Keratinocyte (primary cell): ENCODE measurements at regions not wholly inside any gene's neighbourhood (a gene's known extent, or its start where the extent isn't known, plus 50 kb on each side); places are given as distances from the start of the nearest gene placed in this dataset.

ENCODE experiments used
- CTCF ChIP-seq, 3 experiments: IDR thresholded peaks in 1 of 3; conservative IDR thresholded peaks in 1 of 3; optimal IDR thresholded peaks in 1 of 3; 2 replicates in 2 of 3; 3 replicates in 1 of 3; pipeline versions ENCODE3 to v1.5.1; 2011; ENCODE audit warnings: low read length in 3 of 3, mild to moderate bottlenecking in 3 of 3, moderate library complexity in 2 of 3, control low read depth in 1 of 3, inconsistent platforms in 1 of 3; ENCODE audit not compliant: insufficient read depth in 2 of 3; ENCODE audit errors: extremely low read depth in 1 of 3
- EZH2 ChIP-seq: IDR thresholded peaks from one replicate; pipeline ENCODE4 v1.6.1; 2012; ENCODE audit warnings: inconsistent platforms, mild to moderate bottlenecking, low read length, moderate library complexity

GRCh38 chr10:80855348-80855971, 317.8 kb downstream of the SH2D4B start:
- TF ChIP-seq CTCF (optimal IDR thresholded peaks at IDR 0.05 in 1 of 3, IDR thresholded peaks at IDR 0.05 in 1 of 3, conservative IDR thresholded peaks at IDR 0.05 in 1 of 3; ENCODE audit: extremely low read depth in 1 of 3, insufficient read depth in 2 of 3, low read length in 3 of 3) (peak; percentile 17 to 71 (median 60)), EZH2 (no peak)
